GM12878 (cell line): ENCODE measurements at regions not wholly inside any gene's neighbourhood (a gene's known extent, or its start where the extent isn't known, plus 50 kb on each side); places are given as distances from the start of the nearest gene placed in this dataset.

Source experiments
- ATAC-seq: fragments of 200-7000 bp; cut with Tn5 transposase; 3 replicates; pipeline ENCODE4 v1.9.1; 2020; ENCODE audit warnings: mild to moderate bottlenecking, moderate library complexity
- BruUV-seq: library from RNA; stranded (reverse); fragments of 400-500 nt; replicated peaks from 2 replicates; lab custom pipeline; 2021; lab: Mats Ljungman, UMichigan
- CTCF ChIA-PET: fragments of 300-600 bp; sonication (Branson Sonifier 250); formaldehyde crosslinking; extraction: SDS; loops from one replicate; lab custom pipeline; 2021; ENCODE audit warnings: inconsistent platforms; lab: Yijun Ruan, JAX
- POLR2A ChIA-PET: fragments of 350-600 bp; formaldehyde crosslinking; extraction: SDS; loops from one replicate; lab custom pipeline; 2021; ENCODE audit warnings: inconsistent platforms; lab: Charles Lee
- RAD21 ChIA-PET: fragments of 300-600 bp; sonication (Branson Sonifier 250); formaldehyde crosslinking; loops from one replicate; lab custom pipeline; 2023; ENCODE audit warnings: antibody characterized with exemption; ENCODE audit not compliant: unreplicated experiment; lab: Charles Lee
- SMC1A ChIA-PET: fragments of 300-600 bp; sonication (Branson Sonifier 250); formaldehyde crosslinking; loops from one replicate; lab custom pipeline; 2023; ENCODE audit not compliant: unreplicated experiment, uncharacterized antibody; lab: Charles Lee
- DNase-seq: peaks from one replicate; pipeline ENCODE4 v3.0.0-alpha.2; 2011; ENCODE audit warnings: low read depth, low spot score
- FAIRE-seq: peaks from 3 replicates; lab custom pipeline; 2011; peaks lifted over from hg19 to GRCh38; lab: Jason Lieb, UNC
- H2AFZ ChIP-seq: 2 replicates; pipeline ENCODE4 v1.6.0; 2011; ENCODE audit warnings: low read depth, low read length, control low read depth; ENCODE audit not compliant: control insufficient read depth
- H3K27ac ChIP-seq: 2 replicates; pipeline ENCODE4 v1.5.1; 2011; ENCODE audit warnings: control low read depth; ENCODE audit not compliant: control insufficient read depth, insufficient read depth
- H3K27me3 ChIP-seq, 2 experiments: replicated peaks in 1 of 2; 2 replicates each; pipeline versions ENCODE4 v1.6.0 to v1.6.1; 2011; ENCODE audit warnings: low read length in 1 of 2; ENCODE audit not compliant: control insufficient read depth in 2 of 2, insufficient read depth in 2 of 2
- H3K36me3 ChIP-seq, 2 experiments: 2 replicates each; pipeline ENCODE4 v1.5.1; 2011; ENCODE audit warnings: low read length in 1 of 2; ENCODE audit not compliant: control insufficient read depth in 2 of 2, insufficient read depth in 2 of 2
- H3K4me1 ChIP-seq: 2 replicates; pipeline ENCODE4 v1.6.1; 2011; ENCODE audit warnings: mild to moderate bottlenecking, low read length, moderate library complexity, mixed read lengths; ENCODE audit not compliant: control insufficient read depth, insufficient read depth
- H3K4me2 ChIP-seq: 2 replicates; pipeline ENCODE4 v1.6.0; 2011; ENCODE audit warnings: control low read depth; ENCODE audit not compliant: control insufficient read depth, insufficient read depth
- H3K4me3 ChIP-seq: fragments of 200-600 bp; sonication (generic); 2 replicates; pipeline ENCODE4 v1.5.1; 2016
- H3K79me2 ChIP-seq: 2 replicates; pipeline ENCODE4 v1.6.0; 2011; ENCODE audit warnings: low read length; ENCODE audit not compliant: control insufficient read depth, insufficient read depth
- H3K9ac ChIP-seq: 2 replicates; pipeline ENCODE4 v1.8.0; 2011; ENCODE audit warnings: low read length, control low read depth, mixed read lengths; ENCODE audit not compliant: control insufficient read depth, insufficient read depth
- H3K9me3 ChIP-seq: replicated peaks from 3 replicates; pipeline ENCODE4 v1.5.1; 2011; ENCODE audit warnings: mild to moderate bottlenecking, low read length; ENCODE audit not compliant: control insufficient read depth, insufficient read depth
- H4K20me1 ChIP-seq: 2 replicates; pipeline ENCODE4 v1.6.0; 2011; ENCODE audit not compliant: control insufficient read depth, insufficient read depth
- BRCA1 ChIP-seq: IDR thresholded peaks from 2 replicates; pipeline ENCODE4 v1.6.1; 2011; ENCODE audit warnings: low read depth, low read length, improper control_type of control experiment
- CTCF ChIP-seq, 3 experiments: IDR thresholded peaks in 2 of 3; conservative IDR thresholded peaks in 1 of 3; 2 replicates each; pipeline ENCODE4 v1.5.1; 2011; ENCODE audit warnings: low read depth in 3 of 3, low read length in 3 of 3, mild to moderate bottlenecking in 3 of 3, control low read depth in 2 of 3, moderate library complexity in 2 of 3, inconsistent platforms in 1 of 3, mixed read lengths in 1 of 3; ENCODE audit not compliant: control insufficient read depth in 2 of 3, insufficient read depth in 1 of 3; ENCODE audit errors: extremely low read depth in 1 of 3
- EED ChIP-seq: sonication (generic); IDR thresholded peaks from 2 replicates; pipeline ENCODE4 v1.6.1; 2016; ENCODE audit warnings: antibody characterized with exemption, low read depth
- KAT2A ChIP-seq: conservative IDR thresholded peaks from 2 replicates; pipeline ENCODE4 v1.6.1; 2011; ENCODE audit warnings: low read depth, low read length; ENCODE audit not compliant: control insufficient read depth
- REST ChIP-seq: IDR thresholded peaks from 2 replicates; pipeline ENCODE4 v1.6.1; 2012; ENCODE audit warnings: mild to moderate bottlenecking, low read depth, low read length
- SIX5 ChIP-seq: IDR thresholded peaks from 2 replicates; pipeline ENCODE4 v1.6.1; 2011; ENCODE audit warnings: mild to moderate bottlenecking, low read depth, low read length, moderate library complexity; ENCODE audit not compliant: severe bottlenecking
- ZNF24 ChIP-seq: fragments of 450-650 bp; IDR thresholded peaks from 2 replicates; pipeline ENCODE4 v1.6.1; 2017; ENCODE audit warnings: antibody characterized with exemption, mild to moderate bottlenecking
- ZSCAN29 ChIP-seq: fragments of 450-650 bp; IDR thresholded peaks from 2 replicates; pipeline ENCODE4 v1.6.1; 2017; ENCODE audit warnings: mild to moderate bottlenecking, moderate library complexity
- WGBS: methylation state at CpG from one replicate; pipeline ENCODE4 v1.1.6; 2016; ENCODE audit warnings: low lambda C conversion rate; ENCODE audit not compliant: insufficient replicate concordance, insufficient coverage; ENCODE audit errors: missing lambda C conversion rate; 5-methylcytosine and 5-hydroxymethylcytosine counted together
- in situ Hi-C: fragments of 300-500 bp; cut with MboI; formaldehyde crosslinking; loops from 9 replicates; pipeline ENCODE4 v1.14.3; 2018; ENCODE audit warnings: mixed read lengths
- intact Hi-C: fragments of 100-400 bp; cut with micrococcal nuclease; formaldehyde crosslinking; loops from one replicate; pipeline ENCODE4 v1.14.2; 2022; ENCODE audit not compliant: unreplicated experiment

- no peak for TF ChIP-seq ZNF24
- no peak for TF ChIP-seq KAT2A
- no peak for TF ChIP-seq BRCA1
- no peak for TF ChIP-seq REST
Measured at GRCh38 chr1:94600556-94600955, 59.0 kb upstream of the F3 start (continued).

- no peak overlapping the region for H3K27ac ChIP-seq
- ATAC-seq: no peak
- no peak overlapping the region for H3K4me2 ChIP-seq
- no peaks in the 10 kb centered on the region for H3K36me3 ChIP-seq
- H3K27me3 ChIP-seq: peaks cover 0 to 3% of the 10 kb centered on the region in 2 experiments; a peak in 1 of 4 replicates
- no peaks in the 10 kb centered on the region for H4K20me1 ChIP-seq
- H3K9me3 ChIP-seq: no peaks in the 10 kb centered on the region
- DNase-seq: no peak
- POLR2A ChIA-PET: interaction anchor here (0.6 kb wide), 1 partner anchor 83 kb away, joined by 3 read pairs; no protein-coding TSS in a partner anchor
- no TSS peak for BruUV-seq
- intact Hi-C loops: no loop called here
- CTCF ChIA-PET: interaction anchor here (0.6 to 1.5 kb wide), 4 partner anchors 118 to 255 kb away, joined by 3 to 7 read pairs (median 3); no protein-coding TSS in a partner anchor
- no peaks in the 10 kb centered on the region for H3K4me1 ChIP-seq
- TF ChIP-seq CTCF (IDR thresholded peaks at IDR 0.05 in 2 of 3, conservative IDR thresholded peaks at IDR 0.05 in 1 of 3; ENCODE audit: control insufficient read depth in 2 of 3, extremely low read depth in 1 of 3, insufficient read depth in 1 of 3, low read depth in 3 of 3, low read length in 3 of 3): peak in 1 of 3 experiments; percentile 7; a peak in 1 of 6 replicates
- no peak for TF ChIP-seq EED
- no peak for TF ChIP-seq ZSCAN29
- TF ChIP-seq SIX5: peak; percentile 25
- no peak overlapping the region for H2AFZ ChIP-seq
- no peaks in the 10 kb centered on the region for H3K79me2 ChIP-seq
- H3K9ac ChIP-seq: no peak overlapping the region
- in situ Hi-C loops: no loop called here
- SMC1A ChIA-PET: interaction anchor here (1.0 to 2.4 kb wide), 4 partner anchors 13 to 206 kb away, joined by 3 to 5 read pairs (median 3); no protein-coding TSS in a partner anchor
- no peak overlapping the region for H3K4me3 ChIP-seq
- no peak for FAIRE-seq
- RAD21 ChIA-PET: interaction anchor here (0.7 to 1.1 kb wide), 2 partner anchors 78 to 307 kb away, joined by 3 read pairs; no protein-coding TSS in a partner anchor
- 37% methylated on average over 11 of the region's 11 CpGs for WGBS
Measured at GRCh38 chr1:94599095-94599813, 57.7 kb upstream of the F3 start.
